Epithelial cell of esophagus (primary cell): ENCODE measurements at regions not wholly inside any gene's neighbourhood (a gene's known extent, or its start where the extent isn't known, plus 50 kb on each side); places are given as distances from the start of the nearest gene placed in this dataset.
"Not testable (repeated sequence)": the region's sequence is repeated elsewhere in the genome, so short reads cannot be mapped to it uniquely, and the experiment has no call there.

Experiments
- DNase-seq: peaks from one replicate; pipeline ENCODE4 v3.0.0; 2010; ENCODE audit warnings: low read depth
- H3K4me3 ChIP-seq: 2 replicates; pipeline ENCODE4 v1.5.1; 2011; ENCODE audit warnings: mild to moderate bottlenecking, low read length, control low read depth
- CTCF ChIP-seq: IDR thresholded peaks from 2 replicates; pipeline ENCODE4 v1.5.1; 2011; ENCODE audit warnings: low read depth, mild to moderate bottlenecking, low read length, control low read depth, inconsistent platforms; ENCODE audit not compliant: insufficient read depth; ENCODE audit errors: missing control alignments

GRCh38 chr11:36738292-36738861, 140.3 kb upstream of the RAG2 start:
- no peak overlapping the region for H3K4me3 ChIP-seq
- no peak for DNase-seq
- TF ChIP-seq CTCF = no peak

GRCh38 chr11:36736103-36736502, 138.1 kb upstream of the RAG2 start:
- no peak for DNase-seq
- no peak overlapping the region for H3K4me3 ChIP-seq
- TF ChIP-seq CTCF = no peak

- not testable (repeated sequence) for H3K4me3 ChIP-seq, DNase-seq
Observed at GRCh38 chr11:36733721-36734120, 135.7 kb upstream of the RAG2 start.

- H3K4me3 ChIP-seq = no peak overlapping the region
- no peak for TF ChIP-seq CTCF
- no peak for DNase-seq
Observed at GRCh38 chr11:36730761-36731160, 132.7 kb upstream of the RAG2 start.

- TF ChIP-seq CTCF = no peak
- DNase-seq = no peak
- H3K4me3 ChIP-seq = no peak overlapping the region
Observed at GRCh38 chr11:36729825-36730224, 131.8 kb upstream of the RAG2 start.

GRCh38 chr11:36726420-36726819, 128.4 kb upstream of the RAG2 start:
- H3K4me3 ChIP-seq = no peak overlapping the region

GRCh38 chr11:36724742-36725385, 126.8 kb upstream of the RAG2 start:
- H3K4me3 ChIP-seq = no peak overlapping the region
- TF ChIP-seq CTCF = no peak
- DNase-seq = no peak

More at GRCh38 chr11:36726420-36726819, 128.4 kb upstream of the RAG2 start:
- TF ChIP-seq CTCF = no peak
- DNase-seq = no peak

GRCh38 chr11:36722421-36722820, 124.4 kb upstream of the RAG2 start:
- no peak for DNase-seq
- no peak for TF ChIP-seq CTCF
- no peak overlapping the region for H3K4me3 ChIP-seq
